ENCODE measurements at regions not wholly inside any gene's neighbourhood (a gene's known extent, or its start where the extent isn't known, plus 50 kb on each side); places are given as distances from the start of the nearest gene placed in this dataset.

GRCh38 chr3:43181202-43181821 lies 75.4 kb upstream of the POMGNT2 start:
- Histone ChIP-seq H4K20me1 (ENCODE audit: insufficient read depth, low read length) (no peaks in the 10 kb centered on the region), H3K27me3 (ENCODE audit: low read depth, low read length) (peaks cover 16% of the 10 kb centered on the region), H3K4me3 (ENCODE audit: low read length) (peak overlapping the region; percentile 7), H3K9ac (ENCODE audit: low read length) (no peak overlapping the region), H2AFZ (ENCODE audit: low read depth, low read length) (no peak overlapping the region), H3K4me1 (ENCODE audit: low read length) (peaks cover 17% of the 10 kb centered on the region), H3K9me3 (ENCODE audit: insufficient read depth, low read length) (no peaks in the 10 kb centered on the region), H3K79me2 (ENCODE audit: low read length) (no peaks in the 10 kb centered on the region), H3K4me2 (ENCODE audit: low read length) (peak overlapping the region; percentile 49), H3K27ac (ENCODE audit: low read length) (no peak overlapping the region), H3K36me3 (replicated peaks; ENCODE audit: low read depth, low read length) (no peaks in the 10 kb centered on the region)
- TF ChIP-seq EZH2phosphoT487 (IDR thresholded peaks at IDR 0.05; ENCODE audit: low read depth) (no peak), CTCF (IDR thresholded peaks at IDR 0.05; ENCODE audit: low read depth, low read length) (no peak)

GRCh38 chr3:43180694-43181093 lies 74.8 kb upstream of the POMGNT2 start:
- H2AFZ ChIP-seq (ENCODE audit: low read depth, low read length) = no peak overlapping the region
- no peaks in the 10 kb centered on the region for H3K36me3 ChIP-seq (replicated peaks; ENCODE audit: low read depth, low read length)
- no peaks in the 10 kb centered on the region for H4K20me1 ChIP-seq (ENCODE audit: insufficient read depth, low read length)
- no peak for TF ChIP-seq EZH2phosphoT487 (IDR thresholded peaks at IDR 0.05; ENCODE audit: low read depth)
- TF ChIP-seq CTCF (IDR thresholded peaks at IDR 0.05; ENCODE audit: low read depth, low read length) = no peak
- peaks cover 17% of the 10 kb centered on the region for H3K4me1 ChIP-seq (ENCODE audit: low read length)
- no peak overlapping the region for H3K9ac ChIP-seq (ENCODE audit: low read length)
- peaks cover 16% of the 10 kb centered on the region for H3K27me3 ChIP-seq (ENCODE audit: low read depth, low read length)
- peak overlapping the region; percentile 7 for H3K4me3 ChIP-seq (ENCODE audit: low read length)
- peak overlapping the region; percentile 49 for H3K4me2 ChIP-seq (ENCODE audit: low read length)
- no peaks in the 10 kb centered on the region for H3K9me3 ChIP-seq (ENCODE audit: insufficient read depth, low read length)
- H3K79me2 ChIP-seq (ENCODE audit: low read length) = no peaks in the 10 kb centered on the region
- no peak overlapping the region for H3K27ac ChIP-seq (ENCODE audit: low read length)

- peaks cover 16% of the 10 kb centered on the region for H3K27me3 ChIP-seq (ENCODE audit: low read depth, low read length)
- no peak overlapping the region for H3K9ac ChIP-seq (ENCODE audit: low read length)
- H3K79me2 ChIP-seq (ENCODE audit: low read length) = no peaks in the 10 kb centered on the region
- no peak for TF ChIP-seq EZH2phosphoT487 (IDR thresholded peaks at IDR 0.05; ENCODE audit: low read depth)
- TF ChIP-seq CTCF (IDR thresholded peaks at IDR 0.05; ENCODE audit: low read depth, low read length) = no peak
- no peaks in the 10 kb centered on the region for H4K20me1 ChIP-seq (ENCODE audit: insufficient read depth, low read length)
- H2AFZ ChIP-seq (ENCODE audit: low read depth, low read length) = no peak overlapping the region
- H3K9me3 ChIP-seq (ENCODE audit: insufficient read depth, low read length) = no peaks in the 10 kb centered on the region
- peaks cover 17% of the 10 kb centered on the region for H3K4me1 ChIP-seq (ENCODE audit: low read length)
- no peak overlapping the region for H3K4me2 ChIP-seq (ENCODE audit: low read length)
- H3K36me3 ChIP-seq (replicated peaks; ENCODE audit: low read depth, low read length) = no peaks in the 10 kb centered on the region
- no peak overlapping the region for H3K27ac ChIP-seq (ENCODE audit: low read length)
- no peak overlapping the region for H3K4me3 ChIP-seq (ENCODE audit: low read length)
Observed at GRCh38 chr3:43180027-43180426, 74.1 kb upstream of the POMGNT2 start.

- Histone ChIP-seq H3K4me2 (ENCODE audit: low read length) (no peak overlapping the region), H4K20me1 (ENCODE audit: insufficient read depth, low read length) (no peaks in the 10 kb centered on the region), H3K9ac (ENCODE audit: low read length) (no peak overlapping the region), H3K79me2 (ENCODE audit: low read length) (no peaks in the 10 kb centered on the region), H3K9me3 (ENCODE audit: insufficient read depth, low read length) (peaks cover under 1% of the 10 kb centered on the region; the same call in 1 of the 2 replicates), H3K27ac (ENCODE audit: low read length) (no peak overlapping the region), H3K4me3 (ENCODE audit: low read length) (no peak overlapping the region), H3K27me3 (ENCODE audit: low read depth, low read length) (peaks cover 16% of the 10 kb centered on the region), H3K36me3 (replicated peaks; ENCODE audit: low read depth, low read length) (no peaks in the 10 kb centered on the region), H2AFZ (ENCODE audit: low read depth, low read length) (no peak overlapping the region), H3K4me1 (ENCODE audit: low read length) (peaks cover 17% of the 10 kb centered on the region)
- TF ChIP-seq EZH2phosphoT487 (IDR thresholded peaks at IDR 0.05; ENCODE audit: low read depth) (no peak), CTCF (IDR thresholded peaks at IDR 0.05; ENCODE audit: low read depth, low read length) (no peak)
Observed at GRCh38 chr3:43178891-43179366, 73.0 kb upstream of the POMGNT2 start.

Data from OCI-LY3 (cell line).